Ishikawa (cell line): ENCODE measurements at regions not wholly inside any gene's neighbourhood (a gene's known extent, or its start where the extent isn't known, plus 50 kb on each side); places are given as distances from the start of the nearest gene placed in this dataset.

Experiments
- CEBPB ChIP-seq: IDR thresholded peaks from 2 replicates; pipeline ENCODE4 v1.6.1; 2012
- CREB1 ChIP-seq: IDR thresholded peaks from 2 replicates; pipeline ENCODE4 v1.6.1; 2012; ENCODE audit warnings: low read depth
- EGR1 ChIP-seq: IDR thresholded peaks from 2 replicates; pipeline ENCODE4 v1.6.1; 2012
- EP300 ChIP-seq: IDR thresholded peaks from 2 replicates; pipeline ENCODE4 v1.6.1; 2012; ENCODE audit warnings: borderline replicate concordance
- FOXM1 ChIP-seq: IDR thresholded peaks from 2 replicates; pipeline ENCODE4 v1.6.1; 2012; ENCODE audit warnings: low read depth, borderline replicate concordance
- NFIC ChIP-seq: IDR thresholded peaks from 2 replicates; pipeline ENCODE4 v1.6.1; 2012
- RAD21 ChIP-seq: IDR thresholded peaks from 2 replicates; pipeline ENCODE4 v1.6.1; 2012; ENCODE audit warnings: low read depth
- TAF1 ChIP-seq: IDR thresholded peaks from 2 replicates; pipeline ENCODE4 v1.6.1; 2012; ENCODE audit warnings: low read depth, mild to moderate bottlenecking
- TCF12 ChIP-seq: IDR thresholded peaks from 2 replicates; pipeline ENCODE4 v1.6.1; 2012; ENCODE audit warnings: low read depth
- TEAD4 ChIP-seq: IDR thresholded peaks from 2 replicates; pipeline ENCODE4 v1.6.1; 2012
- YY1 ChIP-seq: IDR thresholded peaks from 2 replicates; pipeline ENCODE4 v1.6.1; 2012; ENCODE audit warnings: low read depth
- ZBTB7A ChIP-seq: IDR thresholded peaks from 2 replicates; pipeline ENCODE4 v1.6.1; 2012; ENCODE audit warnings: low read depth
- TF ChIP-seq, protein P1 (sequence below): IDR thresholded peaks from 2 replicates; pipeline ENCODE4 v1.6.1; 2012
- TF ChIP-seq, protein P2 (sequence below): IDR thresholded peaks from 2 replicates; pipeline ENCODE4 v1.6.1; 2012; ENCODE audit warnings: low read depth, mild to moderate bottlenecking
- TF ChIP-seq, protein P3 (sequence below): IDR thresholded peaks from 2 replicates; pipeline ENCODE4 v1.6.1; 2012

DNA sequence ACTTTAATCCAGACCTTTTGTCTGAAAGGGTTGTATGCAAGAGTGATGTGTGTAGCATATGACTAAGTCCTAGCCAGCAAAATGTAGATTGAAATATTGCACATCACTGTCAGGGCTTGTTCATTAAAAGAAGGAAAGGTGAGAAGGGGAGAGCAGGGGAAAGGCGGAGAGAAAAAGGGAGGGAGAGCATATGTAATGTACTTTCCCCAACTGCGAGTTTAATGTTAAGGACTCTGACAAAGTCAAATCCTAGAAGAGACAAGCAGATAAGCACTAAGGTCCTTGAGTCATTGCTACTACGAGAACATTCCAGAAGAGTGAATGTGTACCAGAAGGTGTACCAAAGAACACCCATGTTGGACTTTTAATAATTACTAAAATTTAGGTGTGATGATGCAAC lies 1336.7 kb downstream of the NSUN3 start:
- TF ChIP-seq EP300 (no peak), CEBPB (no peak), RAD21 (no peak), TAF1 (no peak), EGR1 (no peak), TEAD4 (no peak), NFIC (no peak), FOXM1 (no peak), ZBTB7A (no peak), CREB1 (no peak), TCF12 (no peak)
- TF ChIP-seq, protein P1, sequence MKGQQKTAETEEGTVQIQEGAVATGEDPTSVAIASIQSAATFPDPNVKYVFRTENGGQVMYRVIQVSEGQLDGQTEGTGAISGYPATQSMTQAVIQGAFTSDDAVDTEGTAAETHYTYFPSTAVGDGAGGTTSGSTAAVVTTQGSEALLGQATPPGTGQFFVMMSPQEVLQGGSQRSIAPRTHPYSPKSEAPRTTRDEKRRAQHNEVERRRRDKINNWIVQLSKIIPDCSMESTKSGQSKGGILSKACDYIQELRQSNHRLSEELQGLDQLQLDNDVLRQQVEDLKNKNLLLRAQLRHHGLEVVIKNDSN, result no peak
- TF ChIP-seq, protein P2, sequence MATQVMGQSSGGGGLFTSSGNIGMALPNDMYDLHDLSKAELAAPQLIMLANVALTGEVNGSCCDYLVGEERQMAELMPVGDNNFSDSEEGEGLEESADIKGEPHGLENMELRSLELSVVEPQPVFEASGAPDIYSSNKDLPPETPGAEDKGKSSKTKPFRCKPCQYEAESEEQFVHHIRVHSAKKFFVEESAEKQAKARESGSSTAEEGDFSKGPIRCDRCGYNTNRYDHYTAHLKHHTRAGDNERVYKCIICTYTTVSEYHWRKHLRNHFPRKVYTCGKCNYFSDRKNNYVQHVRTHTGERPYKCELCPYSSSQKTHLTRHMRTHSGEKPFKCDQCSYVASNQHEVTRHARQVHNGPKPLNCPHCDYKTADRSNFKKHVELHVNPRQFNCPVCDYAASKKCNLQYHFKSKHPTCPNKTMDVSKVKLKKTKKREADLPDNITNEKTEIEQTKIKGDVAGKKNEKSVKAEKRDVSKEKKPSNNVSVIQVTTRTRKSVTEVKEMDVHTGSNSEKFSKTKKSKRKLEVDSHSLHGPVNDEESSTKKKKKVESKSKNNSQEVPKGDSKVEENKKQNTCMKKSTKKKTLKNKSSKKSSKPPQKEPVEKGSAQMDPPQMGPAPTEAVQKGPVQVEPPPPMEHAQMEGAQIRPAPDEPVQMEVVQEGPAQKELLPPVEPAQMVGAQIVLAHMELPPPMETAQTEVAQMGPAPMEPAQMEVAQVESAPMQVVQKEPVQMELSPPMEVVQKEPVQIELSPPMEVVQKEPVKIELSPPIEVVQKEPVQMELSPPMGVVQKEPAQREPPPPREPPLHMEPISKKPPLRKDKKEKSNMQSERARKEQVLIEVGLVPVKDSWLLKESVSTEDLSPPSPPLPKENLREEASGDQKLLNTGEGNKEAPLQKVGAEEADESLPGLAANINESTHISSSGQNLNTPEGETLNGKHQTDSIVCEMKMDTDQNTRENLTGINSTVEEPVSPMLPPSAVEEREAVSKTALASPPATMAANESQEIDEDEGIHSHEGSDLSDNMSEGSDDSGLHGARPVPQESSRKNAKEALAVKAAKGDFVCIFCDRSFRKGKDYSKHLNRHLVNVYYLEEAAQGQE, result no peak
- TF ChIP-seq, protein P3, sequence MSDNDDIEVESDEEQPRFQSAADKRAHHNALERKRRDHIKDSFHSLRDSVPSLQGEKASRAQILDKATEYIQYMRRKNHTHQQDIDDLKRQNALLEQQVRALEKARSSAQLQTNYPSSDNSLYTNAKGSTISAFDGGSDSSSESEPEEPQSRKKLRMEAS, result no peak

DNA sequence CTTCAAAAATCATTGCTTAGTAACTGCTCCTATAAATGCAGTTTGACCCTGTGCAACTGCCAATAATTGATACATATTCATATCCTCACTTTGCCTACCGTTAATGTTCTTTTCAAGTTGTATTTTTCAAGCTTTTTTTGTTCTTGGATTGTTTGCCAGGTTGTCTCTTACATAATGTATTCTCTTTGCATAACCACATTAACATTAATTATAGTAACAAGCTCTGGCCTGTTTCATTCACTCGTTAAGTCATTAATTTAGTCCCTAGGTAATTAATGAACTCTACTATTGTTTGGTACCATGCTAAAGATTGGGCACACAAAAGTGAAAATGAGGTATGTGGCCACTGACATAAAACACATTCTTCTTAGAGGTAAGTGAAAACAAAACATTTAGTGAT lies 1338.8 kb downstream of the NSUN3 start:
- no peak for TF ChIP-seq TAF1
- TF ChIP-seq, protein P2, result no peak
- TF ChIP-seq YY1, result no peak
- TF ChIP-seq NFIC, result no peak
- TF ChIP-seq TEAD4, result no peak
- TF ChIP-seq, protein P3, result no peak
- no peak for TF ChIP-seq RAD21

DNA sequence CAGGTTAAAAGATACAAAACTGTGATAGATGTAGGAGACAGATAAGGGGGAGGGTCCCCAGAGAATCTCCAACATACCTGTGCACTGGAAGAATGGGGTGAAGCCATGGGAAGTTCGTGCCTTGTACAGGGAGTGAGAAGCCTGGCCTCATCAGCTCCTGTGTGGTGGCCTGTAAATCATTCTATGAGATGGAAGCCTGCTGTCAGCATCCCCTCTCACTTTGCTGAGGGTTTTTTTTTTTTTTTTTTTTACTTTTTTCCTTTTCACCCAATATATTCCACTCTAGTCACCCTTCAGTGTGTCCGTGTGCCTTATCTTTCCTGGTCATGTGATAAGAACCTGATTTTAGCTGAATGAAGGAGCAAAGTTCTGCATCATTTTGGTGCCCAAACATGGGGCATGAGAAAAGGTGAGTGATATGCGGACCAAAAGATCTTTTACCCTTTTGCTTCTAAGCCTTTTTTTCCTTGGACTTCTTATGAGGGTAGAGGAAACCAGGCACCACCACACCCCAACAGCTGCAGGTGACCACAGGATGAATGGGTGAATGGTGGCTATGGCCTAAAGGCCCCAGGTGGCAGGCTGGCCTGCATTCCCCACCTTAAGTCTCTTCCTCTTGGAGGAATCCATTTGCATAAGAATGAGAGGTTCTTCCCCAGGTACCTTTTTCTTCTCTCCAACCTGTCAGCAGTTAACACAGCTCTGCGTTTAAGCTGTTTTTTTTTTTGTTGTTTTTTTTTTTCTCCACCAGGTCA lies 1345.0 kb downstream of the NSUN3 start:
- TF ChIP-seq CREB1 (no peak), NFIC (no peak), EGR1 (no peak), EP300 (no peak), ZBTB7A (no peak), CEBPB (no peak), FOXM1 (no peak), TCF12 (no peak), YY1 (no peak), TAF1 (no peak), TEAD4 (no peak), RAD21 (no peak)
- TF ChIP-seq, protein P3, result no peak
- TF ChIP-seq, protein P2, result no peak
- TF ChIP-seq, protein P1, result no peak

DNA sequence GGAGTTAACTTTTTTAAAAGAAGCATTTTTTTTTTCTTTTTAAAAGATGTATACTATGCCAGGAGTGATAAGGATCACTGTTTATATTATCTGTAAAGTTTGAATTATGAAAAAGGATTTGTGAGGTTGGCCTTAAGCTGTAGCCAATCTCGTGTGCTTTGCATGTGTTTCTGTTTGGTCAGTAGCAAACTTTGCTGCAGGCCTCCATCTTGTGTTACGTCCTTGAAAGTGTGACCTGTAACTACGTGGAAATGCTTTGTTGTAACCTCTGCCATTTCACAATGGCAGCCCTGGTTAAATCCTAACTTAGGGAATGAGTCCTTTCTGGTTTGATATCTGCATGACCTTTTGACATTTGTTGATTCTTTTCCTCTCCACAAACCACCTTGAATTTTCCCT lies 1345.6 kb downstream of the NSUN3 start:
- TF ChIP-seq YY1 (no peak), TAF1 (no peak), FOXM1 (no peak), RAD21 (no peak)
- TF ChIP-seq, protein P1, result no peak
